Heart left ventricle (tissue), 13 donors: ENCODE measurements at regions not wholly inside any gene's neighbourhood (a gene's known extent, or its start where the extent isn't known, plus 50 kb on each side); places are given as distances from the start of the nearest gene placed in this dataset.

Experiments
- POLR2A ChIP-seq, 2 donors: fragments of 450-650 bp; IDR thresholded peaks; one replicate each; pipeline ENCODE4 v1.6.1; 2017; ENCODE audit warnings: antibody characterized with exemption in 2 of 2, mild to moderate bottlenecking in 2 of 2, moderate library complexity in 2 of 2
- TF ChIP-seq, protein P1 (sequence below), 12 donors: fragments of 200-600 bp; sonication (generic) in 4 of 12; IDR thresholded peaks; one replicate each; pipeline versions ENCODE4 v1.5.0 to v1.8.0; 2018 to 2022; ENCODE audit warnings: antibody characterized with exemption in 12 of 12, mild to moderate bottlenecking in 5 of 12
- donor health status: ischemic (EF 13 %, LVEDD 7.1; RV severe dilation, severe dysfunction).
- donor health status: DM: no; HTN: yes; CAD: no.
- donor health status: DM: no; HTN: no; CAD: no.
- donor health status: ischemic (EF 25% LVEDD 6.9; RV normal size, moderate dysfunction).
- donor health status: ischemic (EF 25% LVEDD 5.7; RV mildly dilated, moderate dysfunction).
- donor health status: ischemic (EF 35%, LVEDD 5.7; RV mildly dilated, moderate dysfunction).
- donor health status: nonischemic (EF 11% LVEDD 7.7; RV severe dilation, severe dysfunction).
- donor health status: DM: yes; HTN: yes; CAD: no.
- donor health status: PGD.
- donor health status: ischemic (EF 29% LVEDD 5.4; RV normal size, mild dysfunction).
- donor health status: nonischemic (EF 23%, LVEDD 6.1; RV moderate dilation, normal function).

DNA sequence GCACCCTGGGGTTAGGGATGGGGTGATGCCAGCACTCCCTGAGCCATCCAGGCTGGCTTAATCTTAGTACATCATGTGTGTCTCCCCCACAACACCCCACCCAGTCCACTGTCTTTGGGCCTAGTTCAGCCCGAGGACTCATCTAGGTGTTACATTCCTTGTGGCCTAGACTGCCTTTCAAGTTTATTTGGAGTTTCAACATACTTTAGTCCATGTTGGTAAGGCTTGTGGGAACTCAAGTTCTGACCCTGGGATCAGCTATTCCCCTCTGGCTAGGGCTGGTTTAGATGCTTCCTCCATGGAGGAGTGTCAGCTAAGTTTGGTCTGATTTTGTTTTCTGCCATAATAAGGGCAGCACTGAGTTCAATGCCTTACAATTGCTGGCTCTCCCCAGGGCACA lies 302.4 kb downstream of the SMARCA2 start:
- TF ChIP-seq, protein P1, sequence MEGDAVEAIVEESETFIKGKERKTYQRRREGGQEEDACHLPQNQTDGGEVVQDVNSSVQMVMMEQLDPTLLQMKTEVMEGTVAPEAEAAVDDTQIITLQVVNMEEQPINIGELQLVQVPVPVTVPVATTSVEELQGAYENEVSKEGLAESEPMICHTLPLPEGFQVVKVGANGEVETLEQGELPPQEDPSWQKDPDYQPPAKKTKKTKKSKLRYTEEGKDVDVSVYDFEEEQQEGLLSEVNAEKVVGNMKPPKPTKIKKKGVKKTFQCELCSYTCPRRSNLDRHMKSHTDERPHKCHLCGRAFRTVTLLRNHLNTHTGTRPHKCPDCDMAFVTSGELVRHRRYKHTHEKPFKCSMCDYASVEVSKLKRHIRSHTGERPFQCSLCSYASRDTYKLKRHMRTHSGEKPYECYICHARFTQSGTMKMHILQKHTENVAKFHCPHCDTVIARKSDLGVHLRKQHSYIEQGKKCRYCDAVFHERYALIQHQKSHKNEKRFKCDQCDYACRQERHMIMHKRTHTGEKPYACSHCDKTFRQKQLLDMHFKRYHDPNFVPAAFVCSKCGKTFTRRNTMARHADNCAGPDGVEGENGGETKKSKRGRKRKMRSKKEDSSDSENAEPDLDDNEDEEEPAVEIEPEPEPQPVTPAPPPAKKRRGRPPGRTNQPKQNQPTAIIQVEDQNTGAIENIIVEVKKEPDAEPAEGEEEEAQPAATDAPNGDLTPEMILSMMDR (IDR thresholded peaks at IDR 0.05), result no peak
- TF ChIP-seq POLR2A (IDR thresholded peaks at IDR 0.05), result no peak
